Muscle of leg (tissue), 3 donors: ENCODE measurements at regions not wholly inside any gene's neighbourhood (a gene's known extent, or its start where the extent isn't known, plus 50 kb on each side); places are given as distances from the start of the nearest gene placed in this dataset.

Source experiments
- DNase-seq: peaks from one replicate; pipeline ENCODE4 v3.0.0; 2013
- H3K27ac ChIP-seq: one replicate; pipeline ENCODE4 v1.5.1; 2013; ENCODE audit warnings: mild to moderate bottlenecking, low read length, control low read depth
- H3K27me3 ChIP-seq: one replicate; pipeline ENCODE4 v1.6.1; 2013; ENCODE audit warnings: low read length; ENCODE audit not compliant: control insufficient read depth, insufficient read depth
- H3K36me3 ChIP-seq: one replicate; pipeline ENCODE4 v1.6.1; 2013; ENCODE audit warnings: low read length; ENCODE audit not compliant: control insufficient read depth, insufficient read depth
- H3K4me1 ChIP-seq: one replicate; pipeline ENCODE4 v1.6.1; 2013; ENCODE audit warnings: low read length; ENCODE audit not compliant: control insufficient read depth, insufficient read depth
- H3K4me3 ChIP-seq: one replicate; pipeline ENCODE4 v1.5.1; 2013; ENCODE audit warnings: low read length, control low read depth
- H3K9me3 ChIP-seq: replicated peaks from 2 replicates; pipeline ENCODE4 v1.6.1; 2013; ENCODE audit warnings: low read depth, low read length; ENCODE audit not compliant: control insufficient read depth
- WGBS: methylation state at CpG from one replicate; pipeline ENCODE4 v1.1.5; 2013; ENCODE audit warnings: missing lambda C conversion rate; ENCODE audit not compliant: insufficient coverage; 5-methylcytosine and 5-hydroxymethylcytosine counted together

- no peak for DNase-seq
- Histone ChIP-seq H3K9me3 (no peaks in the 10 kb centered on the region), H3K27me3 (no peaks in the 10 kb centered on the region), H3K4me1 (no peaks in the 10 kb centered on the region), H3K36me3 (no peaks in the 10 kb centered on the region), H3K4me3 (no peak overlapping the region), H3K27ac (no peak overlapping the region)
- WGBS, result 57% methylated on average over 5 of the region's 8 CpGs
These were observed 243.2 kb upstream of the POF1B start for GRCh38 chrX:85622635-85623034.

DNA sequence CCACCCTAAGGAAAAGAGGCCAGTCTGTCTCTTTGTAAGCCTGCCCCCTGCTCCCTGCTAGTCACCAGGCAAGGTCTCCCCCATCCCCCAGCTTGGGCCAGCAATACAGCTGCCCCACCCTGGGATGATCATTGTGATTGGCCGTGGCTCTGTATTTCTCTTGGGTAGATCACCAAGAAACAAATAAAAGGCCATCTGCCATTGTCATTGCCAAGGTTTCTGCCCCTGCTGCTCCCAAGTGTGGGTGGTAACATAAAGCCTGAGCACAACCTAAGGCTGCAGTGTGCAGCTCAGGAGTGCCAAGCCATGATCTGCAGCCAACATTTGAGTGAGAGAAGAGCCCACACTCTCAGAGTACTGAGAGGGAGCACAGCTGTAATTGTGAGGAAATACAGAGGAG is 241.0 kb upstream of the POF1B start:
- DNase-seq, result peak; percentile 22
- Histone ChIP-seq H3K4me1 (no peaks in the 10 kb centered on the region), H3K36me3 (no peaks in the 10 kb centered on the region), H3K27ac (no peak overlapping the region), H3K27me3 (no peaks in the 10 kb centered on the region), H3K4me3 (no peak overlapping the region), H3K9me3 (no peaks in the 10 kb centered on the region)
- 67% methylated on average over 1 of the region's 1 CpG for WGBS

DNA sequence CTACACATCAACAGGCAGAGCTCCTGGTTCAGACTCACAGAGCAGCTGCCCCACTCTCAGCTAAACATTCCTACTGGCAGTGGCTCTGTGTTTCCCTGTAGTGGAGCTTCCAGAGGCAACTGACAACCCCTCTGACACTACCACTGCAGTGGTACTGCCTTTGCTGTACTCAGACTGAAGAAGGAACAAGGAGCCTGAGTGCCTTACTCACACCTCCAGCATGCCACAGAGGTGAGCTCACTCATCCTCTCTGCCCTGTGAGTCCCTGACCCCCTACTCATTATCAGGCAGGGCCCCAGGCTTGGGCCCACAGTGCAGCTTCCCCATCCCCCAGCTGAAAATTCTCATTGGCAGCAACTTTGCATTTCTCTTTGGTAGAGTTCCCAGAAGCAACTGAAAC is 240.5 kb upstream of the POF1B start:
- Histone ChIP-seq H3K27me3 (no peaks in the 10 kb centered on the region), H3K36me3 (no peaks in the 10 kb centered on the region), H3K9me3 (no peaks in the 10 kb centered on the region), H3K27ac (no peak overlapping the region), H3K4me1 (no peaks in the 10 kb centered on the region), H3K4me3 (no peak overlapping the region)
- DNase-seq, result no peak

GRCh38 chrX:85611926-85612325 is 232.5 kb upstream of the POF1B start:
- Histone ChIP-seq H3K4me3 (no peak overlapping the region), H3K9me3 (no peaks in the 10 kb centered on the region), H3K27me3 (no peaks in the 10 kb centered on the region), H3K27ac (no peak overlapping the region), H3K36me3 (no peaks in the 10 kb centered on the region), H3K4me1 (no peaks in the 10 kb centered on the region)
- peak; percentile 11 for DNase-seq

DNA sequence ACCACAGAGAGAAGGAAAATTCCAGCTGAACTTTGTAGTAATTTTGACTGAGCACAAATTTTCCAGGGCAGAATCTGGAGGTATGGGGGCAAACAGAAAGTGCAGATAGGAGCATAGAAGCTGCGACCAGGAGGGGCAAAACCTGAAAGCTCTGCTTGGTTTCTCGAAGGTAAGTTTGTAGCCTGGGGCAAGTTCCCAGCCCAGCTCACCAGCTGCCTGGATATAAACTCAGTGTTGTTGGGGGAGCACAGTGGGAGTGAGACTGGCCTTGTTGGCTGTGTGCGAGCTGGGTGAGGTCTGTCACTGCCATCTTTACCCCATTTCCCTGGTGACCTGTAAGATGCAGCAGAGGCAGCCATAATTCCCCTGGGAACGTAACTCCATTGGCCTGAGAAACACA is 213.5 kb upstream of the POF1B start:
- Histone ChIP-seq H3K4me1 (no peaks in the 10 kb centered on the region), H3K36me3 (no peaks in the 10 kb centered on the region), H3K27ac (no peak overlapping the region), H3K9me3 (no peaks in the 10 kb centered on the region), H3K27me3 (no peaks in the 10 kb centered on the region), H3K4me3 (no peak overlapping the region)
- 81% methylated on average over 3 of the region's 4 CpGs for WGBS
- DNase-seq, result no peak

- Histone ChIP-seq H3K9me3 (no peaks in the 10 kb centered on the region), H3K4me1 (no peaks in the 10 kb centered on the region), H3K36me3 (no peaks in the 10 kb centered on the region), H3K4me3 (no peak overlapping the region), H3K27me3 (no peaks in the 10 kb centered on the region), H3K27ac (no peak overlapping the region)
- DNase-seq, result peak; percentile 78
These were observed 212.1 kb upstream of the POF1B start for GRCh38 chrX:85591536-85591935.

GRCh38 chrX:85590638-85591037 is 211.2 kb upstream of the POF1B start:
- no peaks in the 10 kb centered on the region for H3K36me3 ChIP-seq
- H3K9me3 ChIP-seq, result no peaks in the 10 kb centered on the region
- no peak for DNase-seq
- WGBS, result 13% methylated on average over 1 of the region's 2 CpGs
- no peak overlapping the region for H3K4me3 ChIP-seq
- H3K27me3 ChIP-seq, result no peaks in the 10 kb centered on the region
- no peak overlapping the region for H3K27ac ChIP-seq
- no peaks in the 10 kb centered on the region for H3K4me1 ChIP-seq

- Histone ChIP-seq H3K4me3 (no peak overlapping the region), H3K27ac (no peak overlapping the region), H3K27me3 (peaks cover 4% of the 10 kb centered on the region), H3K36me3 (no peaks in the 10 kb centered on the region), H3K9me3 (no peaks in the 10 kb centered on the region), H3K4me1 (no peaks in the 10 kb centered on the region)
- no peak for DNase-seq
- WGBS, result 63% methylated on average over 1 of the region's 3 CpGs
These were observed 194.3 kb upstream of the POF1B start for GRCh38 chrX:85573801-85574200.

- DNase-seq, result no peak
- Histone ChIP-seq H3K36me3 (no peaks in the 10 kb centered on the region), H3K27me3 (peaks cover 4% of the 10 kb centered on the region), H3K4me3 (no peak overlapping the region), H3K9me3 (no peaks in the 10 kb centered on the region), H3K4me1 (no peaks in the 10 kb centered on the region), H3K27ac (no peak overlapping the region)
- no CpG with 5 or more reads among the region's 1 CpG for WGBS
These were observed 191.0 kb upstream of the POF1B start for GRCh38 chrX:85570496-85570895.

- WGBS, result 30% methylated on average over 1 of the region's 4 CpGs
- no peak overlapping the region for H3K4me3 ChIP-seq
- H3K36me3 ChIP-seq, result no peaks in the 10 kb centered on the region
- no peaks in the 10 kb centered on the region for H3K4me1 ChIP-seq
- DNase-seq, result peak; percentile 54
- H3K27me3 ChIP-seq, result peaks cover 4% of the 10 kb centered on the region
- no peak overlapping the region for H3K27ac ChIP-seq
- H3K9me3 ChIP-seq, result no peaks in the 10 kb centered on the region
These were observed 190.2 kb upstream of the POF1B start for GRCh38 chrX:85569686-85570085.

DNA sequence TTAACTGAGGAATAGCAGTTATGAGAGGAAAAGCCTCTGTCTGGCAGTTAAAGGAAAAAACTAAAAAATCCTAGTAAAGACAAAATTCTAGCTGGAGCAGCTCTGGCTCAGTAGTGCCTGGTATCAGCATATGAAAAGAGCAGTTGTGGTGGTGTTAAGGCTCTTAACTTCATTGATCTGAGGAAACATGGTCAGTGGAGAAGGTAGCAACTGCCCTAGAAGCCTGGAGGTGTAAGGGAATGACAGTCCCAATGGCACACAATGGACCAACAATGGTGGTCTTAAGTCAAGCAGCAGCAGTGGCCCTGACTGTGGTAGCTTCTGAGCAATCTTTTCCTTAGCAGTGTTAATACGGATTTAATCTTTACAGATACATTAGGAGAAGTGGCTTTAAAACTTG is 189.6 kb upstream of the POF1B start:
- no peaks in the 10 kb centered on the region for H3K36me3 ChIP-seq
- H3K9me3 ChIP-seq, result no peaks in the 10 kb centered on the region
- no peak for DNase-seq
- WGBS, result no CpG with 5 or more reads among the region's 1 CpG
- no peak overlapping the region for H3K27ac ChIP-seq
- H3K4me3 ChIP-seq, result no peak overlapping the region
- H3K4me1 ChIP-seq, result no peaks in the 10 kb centered on the region
- peaks cover 4% of the 10 kb centered on the region for H3K27me3 ChIP-seq
